ENCODE measurements at regions not wholly inside any gene's neighbourhood (a gene's known extent, or its start where the extent isn't known, plus 50 kb on each side); places are given as distances from the start of the nearest gene placed in this dataset.
"Not testable (repeated sequence)": the region's sequence is repeated elsewhere in the genome, so short reads cannot be mapped to it uniquely, and the experiment has no call there.

DNA sequence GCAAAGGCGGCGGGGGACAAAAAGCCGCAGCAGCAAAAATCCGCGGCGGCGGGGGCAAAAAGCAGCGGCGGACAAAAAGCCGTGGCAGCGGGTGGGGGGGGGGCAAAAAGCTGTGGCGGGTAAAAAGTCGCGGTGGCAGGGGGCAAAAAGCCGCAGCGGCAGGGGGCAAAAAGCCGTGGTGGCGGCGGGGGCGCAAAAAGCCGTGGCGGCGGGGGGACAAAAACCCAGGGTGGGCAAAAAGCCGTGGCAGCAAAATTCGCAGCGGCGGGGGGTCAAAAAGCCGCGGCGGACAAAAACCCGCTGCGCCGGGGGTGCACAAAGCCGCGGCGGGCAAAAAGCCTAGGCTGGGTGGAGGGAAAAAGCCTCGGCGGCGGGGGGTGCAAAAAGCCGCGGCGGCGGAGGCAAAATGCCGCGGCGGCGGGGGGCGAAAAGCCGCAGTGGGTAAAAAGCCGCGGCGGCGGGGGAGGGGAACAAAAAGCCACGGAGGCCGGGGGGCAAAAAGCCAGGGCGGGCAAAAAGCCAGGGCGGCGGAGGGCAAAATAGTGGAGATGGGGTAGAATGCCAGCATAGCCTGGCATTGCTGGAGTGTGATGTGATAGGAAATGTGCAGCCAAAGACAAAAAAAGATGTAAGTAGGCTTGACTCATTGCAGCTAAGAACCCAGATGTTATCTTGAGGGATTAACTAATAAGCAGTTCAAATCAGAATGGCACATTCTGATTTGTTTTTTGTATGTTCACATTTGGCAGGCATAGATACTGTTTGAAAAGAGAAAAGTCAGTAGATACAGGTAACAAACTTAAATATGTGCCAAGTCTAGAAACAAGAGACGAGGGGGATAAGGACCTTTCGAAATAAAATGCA is 1076.3 kb downstream of the RPIA start:
- TF ChIP-seq, protein P1, sequence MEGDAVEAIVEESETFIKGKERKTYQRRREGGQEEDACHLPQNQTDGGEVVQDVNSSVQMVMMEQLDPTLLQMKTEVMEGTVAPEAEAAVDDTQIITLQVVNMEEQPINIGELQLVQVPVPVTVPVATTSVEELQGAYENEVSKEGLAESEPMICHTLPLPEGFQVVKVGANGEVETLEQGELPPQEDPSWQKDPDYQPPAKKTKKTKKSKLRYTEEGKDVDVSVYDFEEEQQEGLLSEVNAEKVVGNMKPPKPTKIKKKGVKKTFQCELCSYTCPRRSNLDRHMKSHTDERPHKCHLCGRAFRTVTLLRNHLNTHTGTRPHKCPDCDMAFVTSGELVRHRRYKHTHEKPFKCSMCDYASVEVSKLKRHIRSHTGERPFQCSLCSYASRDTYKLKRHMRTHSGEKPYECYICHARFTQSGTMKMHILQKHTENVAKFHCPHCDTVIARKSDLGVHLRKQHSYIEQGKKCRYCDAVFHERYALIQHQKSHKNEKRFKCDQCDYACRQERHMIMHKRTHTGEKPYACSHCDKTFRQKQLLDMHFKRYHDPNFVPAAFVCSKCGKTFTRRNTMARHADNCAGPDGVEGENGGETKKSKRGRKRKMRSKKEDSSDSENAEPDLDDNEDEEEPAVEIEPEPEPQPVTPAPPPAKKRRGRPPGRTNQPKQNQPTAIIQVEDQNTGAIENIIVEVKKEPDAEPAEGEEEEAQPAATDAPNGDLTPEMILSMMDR (IDR thresholded peaks at IDR 0.05; ENCODE audit: low read depth, low read length) = no peak
- H3K4me3 ChIP-seq (ENCODE audit: low read depth, low read length) = no peak overlapping the region

DNA sequence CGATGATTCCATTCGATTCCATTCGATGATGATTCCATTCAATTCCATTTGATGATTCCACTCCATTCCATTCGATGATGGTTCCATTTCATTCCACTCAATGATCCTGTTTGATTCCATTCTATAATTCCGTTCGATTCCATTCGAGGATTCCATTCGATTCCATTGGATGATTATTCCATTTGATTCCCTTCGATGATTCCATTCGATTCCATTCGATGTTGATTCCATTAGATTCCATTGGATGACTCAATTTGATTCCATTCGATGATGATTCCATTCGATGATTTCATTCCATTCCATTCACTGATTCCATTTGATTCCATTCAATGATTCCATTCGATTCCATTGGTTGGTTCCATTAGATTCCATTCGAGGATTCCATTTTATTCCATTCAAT is 1084.4 kb downstream of the RPIA start:
- TF ChIP-seq, protein P1 (IDR thresholded peaks at IDR 0.05; ENCODE audit: low read depth, low read length) = no peak
- H3K4me3 ChIP-seq (ENCODE audit: low read depth, low read length) = no peak overlapping the region

DNA sequence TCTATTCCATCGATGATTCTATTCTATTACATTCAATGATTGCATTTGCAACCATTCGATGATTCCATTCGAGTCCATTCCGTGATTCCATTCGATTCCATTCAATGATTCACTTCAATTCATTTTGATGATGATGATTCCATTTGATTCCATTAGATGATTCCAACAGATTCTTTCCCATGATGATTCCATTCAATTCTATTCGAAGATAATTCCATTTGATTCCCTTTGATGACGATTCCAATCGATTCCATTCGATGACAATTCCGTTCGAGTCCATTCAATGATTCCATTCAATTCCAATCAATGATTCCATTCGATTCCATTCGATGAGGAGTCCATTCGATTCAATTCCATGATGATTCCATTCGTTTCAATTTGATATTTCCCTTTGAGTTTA is 1088.8 kb downstream of the RPIA start:
- no peak overlapping the region for H3K4me3 ChIP-seq (ENCODE audit: low read depth, low read length)

DNA sequence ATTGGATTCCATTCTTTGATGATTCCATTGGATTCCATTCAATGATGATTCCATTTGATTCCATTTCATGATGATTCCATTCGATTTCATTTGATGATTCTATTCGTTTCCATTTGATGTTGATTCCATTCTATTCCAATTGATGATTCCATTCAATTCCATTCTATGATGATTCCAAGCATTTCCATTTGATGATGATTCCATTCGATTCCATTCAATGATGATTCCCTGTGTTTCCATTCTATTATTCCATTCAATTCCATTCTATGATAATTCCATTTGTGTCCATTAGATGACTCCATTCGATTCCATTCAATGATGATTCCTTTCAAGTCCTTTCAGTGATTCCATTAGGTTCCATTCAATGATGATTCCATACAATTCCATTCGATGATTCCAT is 1090.5 kb downstream of the RPIA start:
- TF ChIP-seq, protein P1 (IDR thresholded peaks at IDR 0.05; ENCODE audit: low read depth, low read length) = no peak
- no peak overlapping the region for H3K4me3 ChIP-seq (ENCODE audit: low read depth, low read length)

More for the DNA sequence above, 1088.8 kb downstream of the RPIA start:
- TF ChIP-seq, protein P1 (IDR thresholded peaks at IDR 0.05; ENCODE audit: low read depth, low read length) = no peak

DNA sequence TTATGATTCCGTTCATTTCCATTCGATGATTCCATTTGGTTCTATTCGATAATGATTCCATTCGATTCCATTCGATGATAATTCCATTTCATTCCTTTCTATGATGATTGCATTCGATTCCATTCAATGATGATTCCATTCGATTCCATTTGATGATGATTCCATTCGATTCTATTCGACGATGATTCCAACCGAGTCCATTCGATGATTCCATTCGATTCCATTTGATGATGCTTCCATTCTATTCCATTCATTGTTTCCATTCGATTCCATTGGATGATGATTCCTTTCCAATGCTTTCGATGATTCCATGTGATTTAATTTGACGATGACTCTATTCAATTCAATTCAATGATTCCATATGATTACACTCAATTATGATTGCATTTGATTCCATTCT is 1093.5 kb downstream of the RPIA start:
- TF ChIP-seq, protein P1 (IDR thresholded peaks at IDR 0.05; ENCODE audit: low read depth, low read length) = no peak
- no peak overlapping the region for H3K4me3 ChIP-seq (ENCODE audit: low read depth, low read length)

DNA sequence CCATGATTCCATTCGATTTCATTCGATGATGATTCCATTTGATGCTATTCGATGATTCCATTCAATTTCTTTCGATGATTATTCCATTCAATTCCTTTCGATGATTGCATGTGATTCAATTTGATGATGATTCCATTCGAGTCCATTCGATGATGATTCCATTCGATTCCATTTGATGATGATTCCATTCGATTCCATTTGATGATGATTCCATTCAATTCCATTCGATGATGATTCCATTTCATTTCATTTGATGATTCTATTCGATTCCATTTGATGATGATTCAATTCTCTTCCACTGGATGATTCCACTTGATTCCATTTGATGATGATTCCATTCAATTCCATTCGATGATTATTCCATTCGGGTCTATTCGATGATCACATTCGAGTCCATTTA is 1094.1 kb downstream of the RPIA start:
- H3K4me3 ChIP-seq (ENCODE audit: low read depth, low read length) = not testable (repeated sequence)

DNA sequence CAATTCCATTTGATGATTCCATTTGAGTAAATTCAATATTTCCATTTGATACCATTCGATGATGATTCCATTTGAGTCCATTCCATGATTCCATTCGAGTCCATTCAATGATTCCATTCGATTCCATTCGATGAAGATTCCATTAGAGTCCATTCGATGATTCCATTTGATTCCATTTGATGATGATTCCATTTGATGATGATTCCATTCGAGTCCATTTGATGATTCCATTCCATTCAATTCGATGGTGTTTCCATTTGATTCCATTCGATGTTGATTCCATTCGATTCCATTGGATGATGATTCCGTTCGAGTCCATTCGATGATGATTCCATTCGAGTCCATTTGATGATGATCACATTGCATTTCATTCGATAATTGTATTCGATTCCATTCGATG is 1095.2 kb downstream of the RPIA start:
- not testable (repeated sequence) for H3K4me3 ChIP-seq (ENCODE audit: low read depth, low read length)

DNA sequence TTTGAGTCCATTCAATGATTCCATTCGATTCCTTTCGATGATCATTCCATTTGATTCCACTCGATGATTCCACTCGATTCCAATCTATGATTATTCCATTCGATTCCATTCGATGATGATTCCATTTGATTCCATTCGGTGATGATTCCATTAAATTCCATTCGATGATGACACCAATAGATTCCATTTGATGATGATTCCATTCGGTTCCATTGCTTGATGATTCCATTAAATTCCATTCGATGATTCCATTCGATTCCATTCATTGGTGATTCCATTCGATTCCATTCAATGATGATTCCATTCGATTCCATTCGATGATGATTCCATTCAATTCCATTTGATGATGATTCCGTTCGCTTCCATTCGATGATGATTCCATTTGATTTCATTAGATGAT is 1104.1 kb downstream of the RPIA start:
- not testable (repeated sequence) for H3K4me3 ChIP-seq (ENCODE audit: low read depth, low read length)

All from WI38 (cell line).